ES-I3 (cell line): ENCODE measurements at regions not wholly inside any gene's neighbourhood (a gene's known extent, or its start where the extent isn't known, plus 50 kb on each side); places are given as distances from the start of the nearest gene placed in this dataset.

Source experiments
- H3K36me3 ChIP-seq: 2 replicates; pipeline ENCODE4 v1.6.1; 2013; ENCODE audit warnings: mild to moderate bottlenecking, low read length, control low read depth, moderate library complexity; ENCODE audit not compliant: insufficient read depth
- H3K4me1 ChIP-seq: 2 replicates; pipeline ENCODE4 v1.6.1; 2013; ENCODE audit warnings: mild to moderate bottlenecking, control low read depth, low read length; ENCODE audit not compliant: insufficient read depth
- H3K9ac ChIP-seq: 2 replicates; pipeline ENCODE4 v1.6.1; 2013; ENCODE audit warnings: low read depth, mild to moderate bottlenecking, low read length, moderate library complexity
- H3K9me3 ChIP-seq: 2 replicates; pipeline ENCODE4 v1.6.1; 2013; ENCODE audit warnings: mild to moderate bottlenecking, low read length, moderate library complexity; ENCODE audit not compliant: control insufficient read depth, insufficient read depth

- Histone ChIP-seq H3K9ac (no peak overlapping the region), H3K9me3 (no peaks in the 10 kb centered on the region), H3K36me3 (no peaks in the 10 kb centered on the region), H3K4me1 (peaks cover 6% of the 10 kb centered on the region; the same call in 1 of the 2 replicates)
These were observed 89.2 kb downstream of the ARF6 start for GRCh38 chr14:49982082-49982481.

- Histone ChIP-seq H3K9ac (no peak overlapping the region), H3K4me1 (peaks cover 9% of the 10 kb centered on the region; the same call in 1 of the 2 replicates), H3K9me3 (no peaks in the 10 kb centered on the region), H3K36me3 (no peaks in the 10 kb centered on the region)
These were observed 89.6 kb downstream of the ARF6 start for GRCh38 chr14:49982501-49982951.

- no peaks in the 10 kb centered on the region for H3K36me3 ChIP-seq
- H3K4me1 ChIP-seq: peaks cover 9% of the 10 kb centered on the region; the same call in 1 of the 2 replicates
- no peaks in the 10 kb centered on the region for H3K9me3 ChIP-seq
- H3K9ac ChIP-seq: no peak overlapping the region
These were observed 91.5 kb downstream of the ARF6 start for GRCh38 chr14:49984424-49984823.

GRCh38 chr14:49986343-49987014 lies 93.6 kb downstream of the ARF6 start:
- Histone ChIP-seq H3K9ac (no peak overlapping the region), H3K4me1 (peaks cover 9% of the 10 kb centered on the region; the same call in 1 of the 2 replicates)

GRCh38 chr14:49988080-49988990 lies 95.5 kb downstream of the ARF6 start:
- Histone ChIP-seq H3K36me3 (no peaks in the 10 kb centered on the region), H3K9me3 (no peaks in the 10 kb centered on the region), H3K4me1 (peaks cover 9% of the 10 kb centered on the region; the same call in 1 of the 2 replicates), H3K9ac (no peak overlapping the region)

More at GRCh38 chr14:49986343-49987014, 93.6 kb downstream of the ARF6 start:
- no peaks in the 10 kb centered on the region for H3K36me3 ChIP-seq
- no peaks in the 10 kb centered on the region for H3K9me3 ChIP-seq

GRCh38 chr14:49989966-49990365 lies 97.1 kb downstream of the ARF6 start:
- Histone ChIP-seq H3K36me3 (no peaks in the 10 kb centered on the region), H3K9me3 (no peaks in the 10 kb centered on the region), H3K9ac (no peak overlapping the region), H3K4me1 (peaks cover 9% of the 10 kb centered on the region; the same call in 1 of the 2 replicates)

GRCh38 chr14:49991491-49991890 lies 98.6 kb downstream of the ARF6 start:
- H3K36me3 ChIP-seq: no peaks in the 10 kb centered on the region
- peaks cover 15% of the 10 kb centered on the region; the same call in 1 of the 2 replicates for H3K4me1 ChIP-seq
- no peak overlapping the region for H3K9ac ChIP-seq
- H3K9me3 ChIP-seq: no peaks in the 10 kb centered on the region

GRCh38 chr14:49992036-49992435 lies 99.2 kb downstream of the ARF6 start:
- H3K36me3 ChIP-seq: no peaks in the 10 kb centered on the region
- H3K4me1 ChIP-seq: peaks cover 9% of the 10 kb centered on the region; the same call in 1 of the 2 replicates
- H3K9ac ChIP-seq: no peak overlapping the region
- no peaks in the 10 kb centered on the region for H3K9me3 ChIP-seq

- no peaks in the 10 kb centered on the region for H3K9me3 ChIP-seq
- 0 out of 2 replicates have a peak, but pooled peaks cover 5% of the 10 kb centered on the region for H3K4me1 ChIP-seq
- no peak overlapping the region for H3K9ac ChIP-seq
- H3K36me3 ChIP-seq: no peaks in the 10 kb centered on the region
These were observed 99.6 kb downstream of the ARF6 start for GRCh38 chr14:49992448-49992847.

GRCh38 chr14:49992901-49993339 lies 100.0 kb downstream of the ARF6 start:
- Histone ChIP-seq H3K36me3 (no peaks in the 10 kb centered on the region), H3K4me1 (0 out of 2 replicates have a peak, but pooled peaks cover 5% of the 10 kb centered on the region), H3K9ac (no peak overlapping the region), H3K9me3 (no peaks in the 10 kb centered on the region)

GRCh38 chr14:49993565-49993964 lies 100.7 kb downstream of the ARF6 start:
- Histone ChIP-seq H3K9me3 (no peaks in the 10 kb centered on the region), H3K9ac (no peak overlapping the region), H3K4me1 (0 out of 2 replicates have a peak, but pooled peaks cover 5% of the 10 kb centered on the region), H3K36me3 (no peaks in the 10 kb centered on the region)

GRCh38 chr14:49994951-49995561 lies 102.2 kb downstream of the ARF6 start:
- Histone ChIP-seq H3K36me3 (no peaks in the 10 kb centered on the region), H3K9ac (no peak overlapping the region), H3K9me3 (no peaks in the 10 kb centered on the region), H3K4me1 (peaks cover 19% of the 10 kb centered on the region)

GRCh38 chr14:49997991-49998390 lies 105.1 kb downstream of the ARF6 start:
- Histone ChIP-seq H3K4me1 (peaks cover 38% of the 10 kb centered on the region), H3K36me3 (no peaks in the 10 kb centered on the region), H3K9me3 (no peaks in the 10 kb centered on the region), H3K9ac (no peak overlapping the region)

- Histone ChIP-seq H3K4me1 (peaks cover 38% of the 10 kb centered on the region), H3K9ac (no peak overlapping the region), H3K36me3 (no peaks in the 10 kb centered on the region)
These were observed 106.4 kb downstream of the ARF6 start for GRCh38 chr14:49999146-49999761.

More at GRCh38 chr14:49999146-49999761, 106.4 kb downstream of the ARF6 start:
- no peaks in the 10 kb centered on the region for H3K9me3 ChIP-seq
